GM13977 (cell line): ENCODE measurements at regions not wholly inside any gene's neighbourhood (a gene's known extent, or its start where the extent isn't known, plus 50 kb on each side); places are given as distances from the start of the nearest gene placed in this dataset.

Experiments used
- DNase-seq: peaks from one replicate; pipeline ENCODE4 v3.0.0; 2012; ENCODE audit warnings: low spot score
- CTCF ChIP-seq: IDR thresholded peaks from 2 replicates; pipeline ENCODE4 v1.5.1; 2012; ENCODE audit warnings: mild to moderate bottlenecking, control low read depth; ENCODE audit not compliant: insufficient read depth; ENCODE audit errors: extremely low read depth, missing control alignments
- in situ Hi-C: fragments of 300-500 bp; cut with MboI; formaldehyde crosslinking; loops from one replicate; pipeline ENCODE4 v1.12.0; 2022; ENCODE audit warnings: low sequenced_read_pairs, low pct_unique_long_range_greater_than_20kb, mixed read lengths, inconsistent platforms; ENCODE audit not compliant: unreplicated experiment

DNA sequence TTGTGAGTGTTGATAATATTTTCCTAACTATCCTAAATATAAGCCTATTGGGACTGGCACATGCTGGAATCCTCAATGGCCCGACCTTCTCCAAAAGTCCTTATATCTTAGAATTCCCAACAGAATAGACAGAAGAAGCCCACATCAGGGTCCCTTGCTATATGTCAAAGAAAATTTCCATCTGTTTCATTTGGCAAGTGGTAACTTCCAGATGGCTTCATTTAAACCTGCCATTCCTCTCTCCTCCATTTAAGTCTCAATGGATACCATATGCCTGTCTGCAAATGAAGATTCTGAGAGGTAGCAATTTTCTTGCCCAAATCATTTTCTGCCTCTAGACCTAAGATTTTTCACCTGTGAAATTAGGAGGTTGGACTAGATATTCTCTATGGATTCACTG is 73.1 kb upstream of the KCNA4 start:
- no peak for TF ChIP-seq CTCF
- no peak for DNase-seq
- in situ Hi-C loops: no loop called here

GRCh38 chr11:30091246-30091645 is 74.4 kb upstream of the KCNA4 start:
- DNase-seq: no peak
- no peak for TF ChIP-seq CTCF

GRCh38 chr11:30091737-30092136 is 74.9 kb upstream of the KCNA4 start:
- in situ Hi-C loops: no loop called here
- DNase-seq: no peak
- TF ChIP-seq CTCF: no peak

More at GRCh38 chr11:30091246-30091645, 74.4 kb upstream of the KCNA4 start:
- in situ Hi-C loops: no loop called here

DNA sequence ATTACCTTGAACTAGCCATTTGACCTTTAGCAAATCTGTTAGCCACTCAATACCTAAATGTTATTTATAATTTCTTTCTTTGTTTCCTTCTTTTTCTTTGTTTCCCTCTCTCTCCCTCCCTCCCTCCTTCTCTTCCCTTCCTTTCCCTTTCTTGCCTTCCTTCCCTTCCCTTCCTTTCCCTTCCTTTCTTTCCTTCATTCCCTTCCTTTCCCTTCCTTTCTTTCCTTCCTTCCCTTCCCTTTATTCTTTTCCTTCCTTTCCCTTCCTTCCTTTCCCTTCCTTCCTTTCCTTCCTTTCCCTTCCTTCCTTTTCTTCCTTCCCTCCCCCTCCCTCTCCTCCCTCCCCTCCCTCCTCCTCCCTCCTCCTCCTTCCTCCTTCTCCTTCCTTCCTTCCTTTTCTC is 75.7 kb upstream of the KCNA4 start:
- no peak for TF ChIP-seq CTCF
- no peak for DNase-seq
- in situ Hi-C loops: no loop called here

DNA sequence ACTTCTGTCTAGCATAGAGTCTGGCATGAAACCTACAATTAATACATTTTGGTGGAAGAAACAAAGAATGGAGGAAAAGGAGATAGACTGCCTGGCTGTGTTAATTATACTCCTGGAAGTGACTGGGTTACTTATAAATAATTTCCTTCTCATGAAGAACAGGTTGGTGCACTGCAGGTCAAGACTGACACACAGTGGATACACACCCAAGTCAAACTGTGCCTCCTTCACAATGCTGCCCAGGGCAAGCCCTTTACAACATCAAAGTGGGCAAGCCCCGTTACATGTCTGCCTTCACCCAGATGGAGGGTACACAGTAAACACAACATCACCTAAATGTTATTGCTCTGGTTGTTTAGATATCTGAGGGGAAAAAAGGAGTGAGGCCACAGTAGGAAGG is 83.7 kb upstream of the KCNA4 start:
- no peak for DNase-seq
- TF ChIP-seq CTCF: no peak
- in situ Hi-C loops: no loop called here

GRCh38 chr11:30106222-30107181 is 89.7 kb upstream of the KCNA4 start:
- no peak for DNase-seq
- in situ Hi-C loops: no loop called here
- TF ChIP-seq CTCF: no peak
